ENCODE measurements at regions not wholly inside any gene's neighbourhood (a gene's known extent, or its start where the extent isn't known, plus 50 kb on each side); places are given as distances from the start of the nearest gene placed in this dataset.

- Histone ChIP-seq H3K36me3 (ENCODE audit: control insufficient read depth, insufficient read depth, low read length) (no peaks in the 10 kb centered on the region), H3K27me3 (ENCODE audit: control insufficient read depth, insufficient read depth, low read length) (no peaks in the 10 kb centered on the region), H3K4me3 (ENCODE audit: low read depth, low read length) (no peak overlapping the region)
- FAIRE-seq = no peak
- DNase-seq (ENCODE audit: low read depth) = peak; percentile 14
- TF ChIP-seq CTCF (IDR thresholded peaks at IDR 0.05; ENCODE audit: insufficient read depth, low read length, severe bottlenecking) = no peak
Measured at GRCh38 chr5:109992264-109992915, 302.7 kb downstream of the MAN2A1 start.

GRCh38 chr5:109994135-109994534 lies 304.4 kb downstream of the MAN2A1 start:
- Histone ChIP-seq H3K27me3 (ENCODE audit: control insufficient read depth, insufficient read depth, low read length) (no peaks in the 10 kb centered on the region), H3K36me3 (ENCODE audit: control insufficient read depth, insufficient read depth, low read length) (no peaks in the 10 kb centered on the region), H3K4me3 (ENCODE audit: low read depth, low read length) (no peak overlapping the region)
- TF ChIP-seq CTCF (IDR thresholded peaks at IDR 0.05; ENCODE audit: insufficient read depth, low read length, severe bottlenecking) = no peak
- FAIRE-seq (no peak), DNase-seq (ENCODE audit: low read depth) (no peak)

- DNase-seq (ENCODE audit: low read depth) = no peak
- TF ChIP-seq CTCF (IDR thresholded peaks at IDR 0.05; ENCODE audit: insufficient read depth, low read length, severe bottlenecking) = no peak
- H3K4me3 ChIP-seq (ENCODE audit: low read depth, low read length) = no peak overlapping the region
- no peaks in the 10 kb centered on the region for H3K27me3 ChIP-seq (ENCODE audit: control insufficient read depth, insufficient read depth, low read length)
- FAIRE-seq = no peak
- H3K36me3 ChIP-seq (ENCODE audit: control insufficient read depth, insufficient read depth, low read length) = no peaks in the 10 kb centered on the region
Measured at GRCh38 chr5:109996246-109996645, 306.5 kb downstream of the MAN2A1 start.

GRCh38 chr5:109997161-109997560 lies 307.4 kb downstream of the MAN2A1 start:
- no peak for TF ChIP-seq CTCF (IDR thresholded peaks at IDR 0.05; ENCODE audit: insufficient read depth, low read length, severe bottlenecking)
- FAIRE-seq = no peak
- DNase-seq (ENCODE audit: low read depth) = no peak
- Histone ChIP-seq H3K36me3 (ENCODE audit: control insufficient read depth, insufficient read depth, low read length) (no peaks in the 10 kb centered on the region), H3K27me3 (ENCODE audit: control insufficient read depth, insufficient read depth, low read length) (no peaks in the 10 kb centered on the region), H3K4me3 (ENCODE audit: low read depth, low read length) (no peak overlapping the region)

- H3K27me3 ChIP-seq (ENCODE audit: control insufficient read depth, insufficient read depth, low read length) = no peaks in the 10 kb centered on the region
- DNase-seq (ENCODE audit: low read depth) = no peak
- no peak overlapping the region for H3K4me3 ChIP-seq (ENCODE audit: low read depth, low read length)
- TF ChIP-seq CTCF (IDR thresholded peaks at IDR 0.05; ENCODE audit: insufficient read depth, low read length, severe bottlenecking) = no peak
- FAIRE-seq = no peak
- no peaks in the 10 kb centered on the region for H3K36me3 ChIP-seq (ENCODE audit: control insufficient read depth, insufficient read depth, low read length)
Measured at GRCh38 chr5:109998208-109998607, 308.5 kb downstream of the MAN2A1 start.

- H3K27me3 ChIP-seq (ENCODE audit: control insufficient read depth, insufficient read depth, low read length) = no peaks in the 10 kb centered on the region
- H3K4me3 ChIP-seq (ENCODE audit: low read depth, low read length) = no peak overlapping the region
- FAIRE-seq (no peak), DNase-seq (ENCODE audit: low read depth) (no peak)
- no peaks in the 10 kb centered on the region for H3K36me3 ChIP-seq (ENCODE audit: control insufficient read depth, insufficient read depth, low read length)
- TF ChIP-seq CTCF (IDR thresholded peaks at IDR 0.05; ENCODE audit: insufficient read depth, low read length, severe bottlenecking) = no peak
Measured at GRCh38 chr5:109998726-109999125, 309.0 kb downstream of the MAN2A1 start.
